ENCODE measurements at regions not wholly inside any gene's neighbourhood (a gene's known extent, or its start where the extent isn't known, plus 50 kb on each side); places are given as distances from the start of the nearest gene placed in this dataset.

DNA sequence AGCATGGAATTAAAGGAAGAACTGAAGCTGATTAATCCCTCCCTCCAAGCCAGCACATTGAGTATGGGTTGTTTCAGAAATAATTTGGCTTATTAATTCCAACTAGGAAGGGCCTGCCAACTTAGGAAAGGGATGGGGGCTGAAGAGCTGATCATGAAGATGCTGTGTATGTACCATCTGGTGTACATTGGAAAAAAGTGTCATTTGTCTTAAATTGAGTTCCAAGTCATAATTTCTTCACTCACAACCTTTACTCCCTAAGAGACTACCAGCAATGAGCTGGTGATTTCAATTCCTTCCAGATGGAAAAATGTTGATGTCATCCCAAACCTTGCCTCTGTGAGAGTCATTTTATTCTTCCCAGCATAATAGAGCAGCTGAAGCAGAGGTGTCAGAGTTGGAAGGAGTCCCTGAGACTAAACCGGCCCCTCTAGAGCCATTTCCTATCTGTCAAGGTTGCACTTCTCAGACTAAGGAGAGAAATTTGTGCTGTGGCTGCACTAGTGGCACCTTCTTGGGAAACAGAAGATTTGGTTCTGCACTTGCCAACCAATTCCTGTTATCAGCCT lies 79.4 kb downstream of the GTPBP8 start:
- TF ChIP-seq RBM34 (IDR thresholded peaks at IDR 0.05; ENCODE audit: borderline replicate concordance, insufficient read depth, low read length) (no peak), EHMT2 (IDR thresholded peaks at IDR 0.05) (no peak), SP1 (CRISPR knock-in tag; IDR thresholded peaks at IDR 0.05) (no peak), MCM2 (IDR thresholded peaks at IDR 0.05; ENCODE audit: low read depth) (no peak)
- TF ChIP-seq, protein P1, sequence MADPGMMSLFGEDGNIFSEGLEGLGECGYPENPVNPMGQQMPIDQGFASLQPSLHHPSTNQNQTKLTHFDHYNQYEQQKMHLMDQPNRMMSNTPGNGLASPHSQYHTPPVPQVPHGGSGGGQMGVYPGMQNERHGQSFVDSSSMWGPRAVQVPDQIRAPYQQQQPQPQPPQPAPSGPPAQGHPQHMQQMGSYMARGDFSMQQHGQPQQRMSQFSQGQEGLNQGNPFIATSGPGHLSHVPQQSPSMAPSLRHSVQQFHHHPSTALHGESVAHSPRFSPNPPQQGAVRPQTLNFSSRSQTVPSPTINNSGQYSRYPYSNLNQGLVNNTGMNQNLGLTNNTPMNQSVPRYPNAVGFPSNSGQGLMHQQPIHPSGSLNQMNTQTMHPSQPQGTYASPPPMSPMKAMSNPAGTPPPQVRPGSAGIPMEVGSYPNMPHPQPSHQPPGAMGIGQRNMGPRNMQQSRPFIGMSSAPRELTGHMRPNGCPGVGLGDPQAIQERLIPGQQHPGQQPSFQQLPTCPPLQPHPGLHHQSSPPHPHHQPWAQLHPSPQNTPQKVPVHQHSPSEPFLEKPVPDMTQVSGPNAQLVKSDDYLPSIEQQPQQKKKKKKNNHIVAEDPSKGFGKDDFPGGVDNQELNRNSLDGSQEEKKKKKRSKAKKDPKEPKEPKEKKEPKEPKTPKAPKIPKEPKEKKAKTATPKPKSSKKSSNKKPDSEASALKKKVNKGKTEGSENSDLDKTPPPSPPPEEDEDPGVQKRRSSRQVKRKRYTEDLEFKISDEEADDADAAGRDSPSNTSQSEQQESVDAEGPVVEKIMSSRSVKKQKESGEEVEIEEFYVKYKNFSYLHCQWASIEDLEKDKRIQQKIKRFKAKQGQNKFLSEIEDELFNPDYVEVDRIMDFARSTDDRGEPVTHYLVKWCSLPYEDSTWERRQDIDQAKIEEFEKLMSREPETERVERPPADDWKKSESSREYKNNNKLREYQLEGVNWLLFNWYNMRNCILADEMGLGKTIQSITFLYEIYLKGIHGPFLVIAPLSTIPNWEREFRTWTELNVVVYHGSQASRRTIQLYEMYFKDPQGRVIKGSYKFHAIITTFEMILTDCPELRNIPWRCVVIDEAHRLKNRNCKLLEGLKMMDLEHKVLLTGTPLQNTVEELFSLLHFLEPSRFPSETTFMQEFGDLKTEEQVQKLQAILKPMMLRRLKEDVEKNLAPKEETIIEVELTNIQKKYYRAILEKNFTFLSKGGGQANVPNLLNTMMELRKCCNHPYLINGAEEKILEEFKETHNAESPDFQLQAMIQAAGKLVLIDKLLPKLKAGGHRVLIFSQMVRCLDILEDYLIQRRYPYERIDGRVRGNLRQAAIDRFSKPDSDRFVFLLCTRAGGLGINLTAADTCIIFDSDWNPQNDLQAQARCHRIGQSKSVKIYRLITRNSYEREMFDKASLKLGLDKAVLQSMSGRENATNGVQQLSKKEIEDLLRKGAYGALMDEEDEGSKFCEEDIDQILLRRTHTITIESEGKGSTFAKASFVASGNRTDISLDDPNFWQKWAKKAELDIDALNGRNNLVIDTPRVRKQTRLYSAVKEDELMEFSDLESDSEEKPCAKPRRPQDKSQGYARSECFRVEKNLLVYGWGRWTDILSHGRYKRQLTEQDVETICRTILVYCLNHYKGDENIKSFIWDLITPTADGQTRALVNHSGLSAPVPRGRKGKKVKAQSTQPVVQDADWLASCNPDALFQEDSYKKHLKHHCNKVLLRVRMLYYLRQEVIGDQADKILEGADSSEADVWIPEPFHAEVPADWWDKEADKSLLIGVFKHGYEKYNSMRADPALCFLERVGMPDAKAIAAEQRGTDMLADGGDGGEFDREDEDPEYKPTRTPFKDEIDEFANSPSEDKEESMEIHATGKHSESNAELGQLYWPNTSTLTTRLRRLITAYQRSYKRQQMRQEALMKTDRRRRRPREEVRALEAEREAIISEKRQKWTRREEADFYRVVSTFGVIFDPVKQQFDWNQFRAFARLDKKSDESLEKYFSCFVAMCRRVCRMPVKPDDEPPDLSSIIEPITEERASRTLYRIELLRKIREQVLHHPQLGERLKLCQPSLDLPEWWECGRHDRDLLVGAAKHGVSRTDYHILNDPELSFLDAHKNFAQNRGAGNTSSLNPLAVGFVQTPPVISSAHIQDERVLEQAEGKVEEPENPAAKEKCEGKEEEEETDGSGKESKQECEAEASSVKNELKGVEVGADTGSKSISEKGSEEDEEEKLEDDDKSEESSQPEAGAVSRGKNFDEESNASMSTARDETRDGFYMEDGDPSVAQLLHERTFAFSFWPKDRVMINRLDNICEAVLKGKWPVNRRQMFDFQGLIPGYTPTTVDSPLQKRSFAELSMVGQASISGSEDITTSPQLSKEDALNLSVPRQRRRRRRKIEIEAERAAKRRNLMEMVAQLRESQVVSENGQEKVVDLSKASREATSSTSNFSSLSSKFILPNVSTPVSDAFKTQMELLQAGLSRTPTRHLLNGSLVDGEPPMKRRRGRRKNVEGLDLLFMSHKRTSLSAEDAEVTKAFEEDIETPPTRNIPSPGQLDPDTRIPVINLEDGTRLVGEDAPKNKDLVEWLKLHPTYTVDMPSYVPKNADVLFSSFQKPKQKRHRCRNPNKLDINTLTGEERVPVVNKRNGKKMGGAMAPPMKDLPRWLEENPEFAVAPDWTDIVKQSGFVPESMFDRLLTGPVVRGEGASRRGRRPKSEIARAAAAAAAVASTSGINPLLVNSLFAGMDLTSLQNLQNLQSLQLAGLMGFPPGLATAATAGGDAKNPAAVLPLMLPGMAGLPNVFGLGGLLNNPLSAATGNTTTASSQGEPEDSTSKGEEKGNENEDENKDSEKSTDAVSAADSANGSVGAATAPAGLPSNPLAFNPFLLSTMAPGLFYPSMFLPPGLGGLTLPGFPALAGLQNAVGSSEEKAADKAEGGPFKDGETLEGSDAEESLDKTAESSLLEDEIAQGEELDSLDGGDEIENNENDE (IDR thresholded peaks at IDR 0.05; ENCODE audit: low read depth, low read length) = no peak

Data from K562 (cell line).